ENCODE measurements at regions not wholly inside any gene's neighbourhood (a gene's known extent, or its start where the extent isn't known, plus 50 kb on each side); places are given as distances from the start of the nearest gene placed in this dataset.
"Not testable (repeated sequence)": the region's sequence is repeated elsewhere in the genome, so short reads cannot be mapped to it uniquely, and the experiment has no call there.

GRCh38 chr6:100223952-100224351 lies 229.9 kb upstream of the MCHR2 start:
- not testable (repeated sequence) for DNase-seq

DNA sequence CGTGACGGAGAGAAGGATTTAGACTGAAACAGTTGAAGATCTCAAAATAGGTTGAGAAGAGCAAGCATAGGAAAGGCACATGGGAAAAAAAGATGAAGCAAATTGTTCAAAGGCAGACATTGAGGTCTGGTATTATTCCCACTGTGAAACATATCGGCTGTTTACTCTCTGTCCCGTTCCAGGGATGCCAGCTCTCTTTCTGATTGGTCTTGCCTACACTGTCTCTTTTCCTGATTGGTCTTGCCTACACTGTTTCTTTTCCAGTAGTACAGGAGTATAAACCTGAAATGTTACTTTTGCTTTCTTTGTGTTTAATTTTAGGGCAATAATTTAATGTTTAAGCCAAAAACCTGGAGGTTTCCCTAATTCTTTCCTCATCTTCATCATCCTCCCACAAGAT lies 226.5 kb upstream of the MCHR2 start:
- DNase-seq: no peak

- no peak for DNase-seq
Observed at GRCh38 chr6:100217225-100218012, 223.4 kb upstream of the MCHR2 start.

DNA sequence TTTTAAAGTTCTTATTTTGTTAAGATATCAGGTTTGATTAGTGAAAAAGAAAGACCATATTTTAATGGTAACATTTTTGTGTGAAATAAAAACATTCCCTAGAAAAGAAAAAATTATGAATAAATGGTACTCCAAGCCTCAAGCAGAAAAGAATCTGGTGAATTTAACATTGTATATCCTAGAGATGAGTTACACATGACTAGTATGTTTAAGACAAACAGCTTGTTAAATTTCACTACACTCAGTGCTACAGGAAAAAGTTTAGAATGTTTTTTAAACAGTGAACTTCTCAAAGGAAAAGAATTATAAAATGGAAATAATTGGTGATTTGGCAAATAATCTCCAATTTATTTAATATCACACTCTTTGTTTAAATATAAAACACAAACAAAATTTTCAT lies 222.7 kb upstream of the MCHR2 start:
- DNase-seq: no peak

DNA sequence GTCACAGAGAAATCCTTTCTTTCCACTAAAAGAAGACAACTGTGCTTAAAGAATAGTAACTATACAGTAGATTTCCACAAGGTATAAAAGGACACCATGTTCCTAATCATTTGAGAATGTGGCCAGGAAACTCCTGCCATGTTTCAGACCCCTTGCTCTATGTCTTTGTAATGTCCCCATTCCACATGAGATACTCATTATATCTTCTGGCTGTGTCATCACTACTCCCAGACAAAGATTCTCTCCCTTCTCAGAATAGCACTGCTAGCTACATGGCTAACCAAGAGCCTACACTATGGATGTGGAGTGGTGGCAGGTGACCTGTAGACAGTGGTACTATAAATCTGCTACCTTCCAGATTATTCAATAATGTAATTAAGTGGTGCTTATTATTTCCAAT lies 218.1 kb upstream of the MCHR2 start:
- DNase-seq: no peak

DNA sequence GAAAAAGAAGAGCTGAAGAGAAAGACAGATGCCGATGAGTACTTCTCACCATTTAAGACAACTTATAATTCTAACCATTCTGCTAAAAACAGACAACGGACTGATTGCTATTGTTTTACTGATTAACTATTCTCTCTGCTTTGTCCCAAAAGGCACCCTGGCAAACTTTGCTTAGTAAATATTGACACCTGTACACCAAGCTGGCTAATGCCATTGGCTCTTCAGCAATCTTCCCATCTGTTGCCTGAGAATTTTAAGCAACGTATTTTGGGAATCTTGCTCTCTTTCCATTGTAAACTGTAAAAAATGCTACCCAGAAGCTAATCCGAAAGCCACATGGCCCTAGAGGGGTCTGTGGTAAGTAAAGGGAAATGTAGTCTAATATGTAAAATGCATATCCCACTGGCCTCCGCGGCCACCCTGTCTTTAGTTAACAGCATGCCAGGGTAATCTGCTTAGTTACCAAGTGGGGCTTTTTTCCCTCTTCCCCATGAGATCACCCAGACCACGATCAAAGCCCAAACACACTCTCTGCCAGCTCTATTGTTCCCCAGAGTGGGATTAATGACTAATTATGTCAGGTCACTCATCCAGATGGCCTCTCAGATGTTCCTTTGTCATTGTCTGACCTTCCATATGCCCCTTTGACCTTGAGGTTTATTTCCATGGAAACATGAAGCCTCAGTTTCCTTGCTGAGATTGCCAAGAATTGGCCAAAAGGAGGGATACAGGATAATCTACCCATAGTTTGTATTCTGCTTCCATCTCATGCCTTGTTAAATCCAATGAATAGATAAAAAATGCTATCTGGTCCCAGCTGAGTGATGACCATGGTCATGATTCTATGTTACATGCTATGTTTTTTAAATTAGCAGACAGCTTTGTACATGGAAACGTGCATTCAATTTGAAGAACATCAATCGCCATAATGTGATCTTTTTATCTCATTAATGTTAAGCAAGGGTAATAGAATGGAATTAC lies 216.4 kb upstream of the MCHR2 start:
- DNase-seq: no peak

DNA sequence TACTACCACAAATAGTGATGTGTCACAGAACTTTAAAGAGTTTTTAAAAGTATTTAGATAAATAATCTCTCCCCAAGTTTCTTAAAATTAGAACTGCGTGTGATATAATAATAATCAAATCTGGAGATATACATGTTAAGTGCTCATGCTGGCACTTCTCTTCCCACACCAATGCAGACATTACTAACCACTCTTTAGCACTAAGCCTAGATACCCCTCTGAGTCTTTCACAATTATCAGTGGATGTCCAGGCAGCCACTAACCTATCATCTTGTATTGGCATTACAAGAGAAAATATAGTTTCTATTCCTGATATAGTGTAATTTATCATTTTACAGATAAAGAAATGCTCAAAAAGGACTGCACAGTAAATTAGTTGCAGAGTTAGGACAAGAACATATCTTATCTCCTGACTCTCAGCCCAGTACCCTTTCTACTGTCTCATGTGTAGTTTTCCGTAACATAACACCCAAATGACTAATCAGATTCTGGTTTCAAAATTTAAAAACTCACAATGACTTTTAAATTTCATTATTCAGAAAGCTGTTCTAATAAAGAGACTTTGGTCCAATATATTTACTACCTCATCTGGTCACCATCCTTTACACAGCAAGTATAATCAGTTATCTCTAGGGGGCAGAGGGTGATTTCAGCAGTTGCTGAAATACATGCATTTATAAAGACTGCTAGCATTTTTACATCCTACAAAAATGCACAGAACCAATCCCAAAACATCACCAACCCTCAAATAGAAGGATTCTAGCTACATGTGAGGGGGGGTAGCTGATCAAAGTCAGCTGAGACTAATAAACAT lies 215.5 kb upstream of the MCHR2 start:
- no peak for DNase-seq

DNA sequence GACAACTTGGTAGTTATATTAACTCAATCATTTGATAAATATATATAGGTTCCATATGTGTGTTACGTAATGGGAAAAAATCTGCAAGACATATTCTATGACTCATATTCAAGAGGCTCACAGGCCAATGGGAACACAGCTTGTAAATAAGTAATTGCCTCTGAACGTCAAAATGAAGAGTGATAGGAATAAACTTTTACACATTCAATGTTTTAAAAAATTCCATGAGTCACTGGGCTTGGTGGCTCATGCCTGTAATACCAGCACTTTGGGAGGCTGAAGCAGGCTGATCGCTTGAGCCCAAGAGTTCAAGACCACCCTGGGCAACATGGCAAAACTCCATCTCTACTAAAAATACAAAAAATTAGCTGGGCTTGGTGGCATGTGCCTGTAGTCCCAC lies 209.4 kb upstream of the MCHR2 start:
- DNase-seq: no peak

- DNase-seq: no peak
Observed at GRCh38 chr6:100202417-100203194, 208.6 kb upstream of the MCHR2 start.

DNA sequence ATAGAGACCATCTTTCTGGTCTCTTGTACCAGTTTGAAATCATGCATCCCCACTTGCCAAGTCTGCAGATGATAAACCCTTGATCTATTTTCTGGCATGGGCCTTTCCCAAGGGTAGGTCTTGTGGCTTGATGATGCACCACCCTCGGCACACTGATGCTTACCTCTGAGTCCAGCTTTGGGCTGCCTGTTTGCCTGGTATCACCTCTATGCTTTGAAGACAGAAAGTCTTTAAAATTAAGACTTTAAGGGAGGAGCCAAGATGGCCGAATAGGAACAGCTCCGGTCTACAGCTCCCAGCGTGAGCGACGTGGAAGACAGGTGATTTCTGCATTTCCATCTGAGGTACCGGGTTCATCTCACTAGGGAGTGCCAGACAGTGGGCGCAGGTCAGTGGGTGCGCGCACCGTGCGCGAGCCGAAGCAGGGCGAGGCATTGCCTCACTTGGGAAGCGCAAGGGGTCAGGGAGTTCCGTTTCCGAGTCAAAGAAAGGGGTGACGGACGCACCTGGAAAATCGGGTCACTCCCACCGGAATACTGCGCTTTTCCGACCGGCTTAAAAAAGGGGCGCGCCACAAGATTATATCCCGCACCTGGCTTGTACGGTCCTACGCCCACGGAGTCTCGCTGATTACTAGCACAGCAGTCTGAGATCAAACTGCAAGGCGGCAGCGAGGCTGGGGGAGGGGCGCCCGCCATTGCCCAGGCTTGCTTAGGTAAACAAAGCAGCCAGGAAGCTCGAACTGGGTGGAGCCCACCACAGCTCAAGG lies 202.4 kb upstream of the MCHR2 start:
- DNase-seq: not testable (repeated sequence)

GRCh38 chr6:100195244-100195643 lies 201.2 kb upstream of the MCHR2 start:
- not testable (repeated sequence) for DNase-seq

- DNase-seq: no peak
Observed at GRCh38 chr6:100194535-100194934, 200.5 kb upstream of the MCHR2 start.

- no peak for DNase-seq
Observed at GRCh38 chr6:100188754-100189153, 194.7 kb upstream of the MCHR2 start.

DNA sequence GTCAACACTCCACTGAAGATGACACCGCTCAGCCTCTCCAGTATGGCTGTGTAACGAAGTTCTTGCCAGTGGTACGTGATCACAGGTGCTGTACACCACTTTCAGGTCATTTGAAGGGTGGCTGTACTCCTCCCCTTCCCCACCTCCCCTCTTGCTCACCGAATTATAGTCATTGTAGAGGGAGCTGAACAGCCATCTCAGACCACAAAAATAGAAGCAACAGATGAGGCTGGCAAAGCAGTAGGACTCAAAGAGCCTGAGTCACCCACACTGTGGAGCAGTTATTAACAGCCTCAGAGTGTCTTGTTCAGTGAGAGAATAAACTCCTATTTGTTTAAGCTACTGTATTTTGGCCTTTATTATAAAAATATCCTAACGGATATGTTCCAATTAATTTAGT lies 192.5 kb upstream of the MCHR2 start:
- no peak for DNase-seq

GRCh38 chr6:100185615-100186014 lies 191.6 kb upstream of the MCHR2 start:
- no peak for DNase-seq

GRCh38 chr6:100184473-100184872 lies 190.4 kb upstream of the MCHR2 start:
- DNase-seq: no peak

DNA sequence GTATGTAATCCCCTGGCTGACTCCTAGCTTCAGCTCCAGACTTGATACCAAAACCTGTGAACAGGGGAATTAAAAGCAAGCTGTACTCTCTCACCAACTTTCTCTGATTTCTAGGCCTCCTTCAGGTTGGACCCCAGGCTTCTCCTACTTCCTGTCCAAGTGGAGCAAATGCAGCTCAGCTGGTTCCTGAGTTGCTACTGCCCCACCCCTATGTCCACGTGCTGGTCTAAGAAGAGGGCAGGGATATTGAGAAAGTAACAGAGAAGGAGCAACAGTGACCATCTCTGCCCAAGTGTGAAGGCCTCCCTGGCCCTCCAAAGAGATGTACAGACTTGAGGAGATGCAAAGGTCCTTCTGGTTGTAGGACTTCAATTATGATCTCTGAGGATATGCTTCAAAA lies 188.3 kb upstream of the MCHR2 start:
- DNase-seq: no peak

DNA sequence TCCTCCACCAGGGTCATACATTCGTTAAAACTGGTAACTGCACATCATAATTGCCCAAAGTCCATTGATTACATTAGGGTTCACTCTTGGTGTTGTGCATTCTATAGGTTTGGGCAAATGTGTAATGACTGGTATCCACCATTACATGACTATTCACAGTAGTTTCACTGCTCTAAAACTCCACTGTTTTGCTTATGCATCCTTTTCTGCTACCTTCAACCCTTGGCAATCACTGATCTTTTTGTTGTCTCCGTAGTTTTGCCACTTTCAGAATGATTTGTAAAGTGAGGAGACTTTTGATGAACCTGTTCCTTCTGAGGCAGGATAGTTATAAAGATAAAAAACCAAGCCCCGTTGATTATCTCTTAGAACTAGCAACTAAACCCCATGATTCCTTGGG lies 187.3 kb upstream of the MCHR2 start:
- DNase-seq: no peak

GRCh38 chr6:100179576-100179975 lies 185.6 kb upstream of the MCHR2 start:
- no peak for DNase-seq

DNA sequence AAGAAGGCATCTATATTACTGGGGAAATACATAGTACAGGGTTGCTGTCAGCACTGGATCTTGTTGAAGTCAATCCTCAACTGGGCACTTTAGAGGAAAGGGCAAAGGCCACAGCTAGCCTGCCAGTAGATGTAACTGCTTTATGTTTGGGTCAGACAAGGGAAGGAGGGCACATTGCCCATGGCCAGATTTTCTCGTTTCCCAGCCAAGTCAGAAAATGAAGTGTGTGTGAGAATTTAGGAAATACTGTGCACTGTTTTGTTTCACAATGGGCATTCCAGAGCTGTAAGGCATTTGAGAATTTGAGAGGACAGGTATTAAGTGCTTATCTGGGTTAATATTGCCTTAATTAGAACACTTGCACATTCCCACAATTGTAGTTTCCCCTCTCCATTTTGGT lies 183.9 kb upstream of the MCHR2 start:
- DNase-seq: no peak

GRCh38 chr6:100176951-100177710 lies 183.1 kb upstream of the MCHR2 start:
- no peak for DNase-seq

Measured in activated CD8-positive, alpha-beta memory T cell treated with anti-CD3 and anti-CD28 coated beads, Interleukin-2, amount 50 U/mL, for 48 hours (primary cell).